Pulmonary artery endothelial cell (primary cell): ENCODE measurements at regions not wholly inside any gene's neighbourhood (a gene's known extent, or its start where the extent isn't known, plus 50 kb on each side); places are given as distances from the start of the nearest gene placed in this dataset.
"Not testable (repeated sequence)": the region's sequence is repeated elsewhere in the genome, so short reads cannot be mapped to it uniquely, and the experiment has no call there.

Source experiments
- DNase-seq: peaks from one replicate; pipeline ENCODE4 v3.0.0-alpha.2; 2011; ENCODE audit warnings: low read depth, low spot score

- DNase-seq = no peak
Measured at GRCh38 chr4:38504396-38504715, 159.6 kb upstream of the KLF3 start.

DNA sequence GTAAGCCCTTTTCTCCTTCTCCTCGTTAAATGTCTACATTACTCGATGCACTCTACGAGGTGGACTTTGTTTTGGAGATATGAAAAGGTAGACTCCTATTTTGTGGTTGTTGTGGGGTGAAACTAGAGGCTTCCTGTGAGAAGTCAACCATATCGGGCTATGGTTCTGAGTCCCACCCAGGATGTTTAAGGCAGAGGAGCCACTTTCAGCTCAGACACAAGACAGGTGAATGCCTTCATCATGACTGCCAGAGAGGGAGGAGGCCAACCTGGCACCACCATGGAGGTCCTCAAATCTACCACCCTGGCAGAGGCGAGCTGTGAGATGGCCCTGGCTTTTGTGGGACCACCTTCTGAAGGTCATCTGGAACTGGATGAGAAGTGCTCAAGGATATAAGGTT lies 154.4 kb upstream of the KLF3 start:
- no peak for DNase-seq

DNA sequence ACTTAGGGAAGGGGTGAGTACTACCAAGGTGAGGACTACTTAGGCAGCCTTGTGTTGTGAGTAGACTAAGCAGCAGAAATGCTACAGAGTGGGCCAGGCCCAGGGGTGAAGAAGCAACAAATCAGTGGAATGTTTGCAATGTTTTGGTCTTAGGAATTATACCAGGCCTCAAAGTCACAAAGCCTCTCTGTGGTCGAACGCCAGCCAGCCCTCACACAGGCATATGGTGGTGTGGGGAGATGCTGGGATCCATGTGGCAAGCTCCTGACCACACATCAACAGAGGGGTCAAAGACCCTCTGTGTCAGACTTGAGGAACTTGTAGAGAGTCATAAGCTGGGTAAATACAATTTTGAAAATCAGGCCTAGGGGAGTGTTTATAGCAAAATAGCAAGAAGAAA lies 153.8 kb upstream of the KLF3 start:
- DNase-seq = no peak

DNA sequence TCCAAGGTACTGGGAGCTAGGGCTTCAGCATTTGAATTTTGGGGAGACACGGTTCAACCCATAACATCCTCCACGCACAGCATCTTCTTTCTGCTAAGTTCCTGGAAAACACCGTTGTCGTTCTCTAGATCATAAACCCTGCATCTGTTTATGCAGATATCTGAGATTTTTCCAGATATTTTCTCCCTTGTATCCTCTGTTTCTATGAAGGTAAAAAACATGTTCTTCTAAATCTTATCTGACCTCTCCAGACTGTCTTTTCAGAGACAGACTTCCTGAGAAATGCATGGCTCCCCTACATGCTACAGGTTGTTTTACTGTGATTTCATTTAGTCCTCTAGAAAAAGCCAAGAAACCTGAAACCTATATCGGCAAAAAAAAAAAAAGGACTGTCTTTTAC lies 152.3 kb upstream of the KLF3 start:
- DNase-seq = no peak

GRCh38 chr4:38512840-38513239 lies 151.2 kb upstream of the KLF3 start:
- DNase-seq = no peak

DNA sequence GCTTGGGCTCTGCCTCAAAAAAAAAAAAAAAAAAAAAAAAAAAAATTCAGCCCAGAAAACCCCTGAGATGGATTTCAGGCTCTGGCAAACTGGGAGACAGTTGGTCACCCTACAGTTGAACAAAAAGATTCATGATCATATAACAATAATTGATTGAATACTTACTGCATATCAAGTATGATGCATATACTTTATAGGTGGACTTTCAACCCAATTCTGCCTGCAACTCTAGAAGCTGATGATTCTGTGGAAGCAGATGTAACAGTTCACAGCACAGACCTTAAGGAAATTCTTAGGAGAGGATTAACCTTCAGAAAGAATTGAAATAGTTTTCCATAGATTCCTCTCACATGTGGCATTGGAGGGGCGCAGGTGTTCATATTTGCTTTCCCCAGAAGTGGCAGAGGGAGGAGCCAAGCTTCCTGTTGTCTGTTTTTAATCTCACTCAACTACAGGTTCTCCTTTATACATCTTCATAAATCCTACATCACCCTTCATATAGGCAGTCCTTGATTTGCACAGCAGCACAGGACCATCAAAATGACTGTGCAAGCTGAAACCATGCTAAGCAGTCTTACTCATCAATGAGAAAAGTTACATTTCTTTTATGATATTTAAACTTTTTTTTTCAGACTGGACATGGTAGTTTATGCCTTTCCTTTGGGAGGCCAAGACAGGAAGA lies 149.4 kb upstream of the KLF3 start:
- no peak for DNase-seq

- DNase-seq = no peak
Measured at GRCh38 chr4:38516190-38516589, 147.8 kb upstream of the KLF3 start.

GRCh38 chr4:38519666-38520065 lies 144.3 kb upstream of the KLF3 start:
- DNase-seq = no peak

- DNase-seq = no peak
Measured at GRCh38 chr4:38523054-38523453, 140.9 kb upstream of the KLF3 start.

- no peak for DNase-seq
Measured at GRCh38 chr4:38523524-38524448, 140.2 kb upstream of the KLF3 start.

GRCh38 chr4:38526412-38526811 lies 137.6 kb upstream of the KLF3 start:
- DNase-seq = no peak

- no peak for DNase-seq
Measured at GRCh38 chr4:38529189-38530115, 134.5 kb upstream of the KLF3 start.

- no peak for DNase-seq
Measured at GRCh38 chr4:38530486-38530885, 133.5 kb upstream of the KLF3 start.

DNA sequence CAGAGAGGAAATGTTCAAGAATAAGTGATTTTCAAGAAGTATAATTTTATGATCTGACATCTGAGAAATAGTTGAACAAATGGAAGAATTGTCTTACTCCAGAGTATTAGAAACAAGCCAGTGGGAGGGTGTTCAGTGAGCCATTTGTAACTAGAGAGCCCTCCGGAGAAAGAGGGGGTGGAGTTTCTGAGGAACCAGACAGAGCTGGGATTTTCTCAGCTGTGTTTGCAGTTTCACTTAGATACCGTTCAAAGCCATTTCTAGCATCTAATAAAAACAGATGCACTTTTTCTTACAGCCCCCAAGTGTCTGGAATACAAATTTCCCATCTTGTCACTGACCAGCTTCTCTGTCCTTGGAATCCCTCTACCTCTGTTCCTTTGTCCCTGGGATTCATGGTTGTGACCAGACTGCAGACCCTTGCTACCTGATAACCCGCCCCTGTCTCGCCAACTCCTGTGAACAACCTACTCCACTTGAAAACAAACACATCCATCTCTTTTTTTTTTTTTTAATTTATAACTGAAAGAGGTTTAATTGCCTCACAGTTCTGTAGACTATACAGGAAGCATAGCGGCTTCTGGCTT lies 132.8 kb upstream of the KLF3 start:
- DNase-seq = no peak

DNA sequence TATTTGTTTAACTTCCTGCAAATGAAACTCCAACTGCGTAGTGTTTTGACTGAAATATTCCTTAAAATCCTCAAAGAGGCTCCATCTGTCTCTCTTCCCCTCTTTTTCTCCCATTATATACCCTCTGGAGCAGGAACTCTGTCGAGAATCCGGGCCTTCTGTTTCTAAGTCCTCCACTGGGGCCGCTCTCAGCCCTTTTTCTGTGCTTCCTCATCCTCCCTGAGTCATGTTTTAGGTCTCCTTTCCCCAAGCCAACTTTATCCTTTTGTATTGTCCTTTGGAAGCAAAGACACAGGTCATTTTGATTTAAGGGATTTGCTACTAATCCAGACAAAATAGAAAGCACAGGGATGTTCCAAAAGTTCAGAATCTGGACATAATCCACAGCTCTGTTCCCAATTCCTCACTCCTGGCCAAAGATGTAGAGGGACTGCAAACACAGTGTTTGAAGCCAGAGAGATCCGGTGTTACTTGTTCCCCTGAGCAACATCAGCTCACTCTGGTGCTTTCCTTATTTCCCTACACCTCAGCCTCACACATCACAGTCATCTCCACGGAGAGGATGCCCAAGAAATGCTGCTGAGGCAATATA lies 131.0 kb upstream of the KLF3 start:
- DNase-seq = no peak

- DNase-seq = no peak
Measured at GRCh38 chr4:38534344-38535045, 129.5 kb upstream of the KLF3 start.

DNA sequence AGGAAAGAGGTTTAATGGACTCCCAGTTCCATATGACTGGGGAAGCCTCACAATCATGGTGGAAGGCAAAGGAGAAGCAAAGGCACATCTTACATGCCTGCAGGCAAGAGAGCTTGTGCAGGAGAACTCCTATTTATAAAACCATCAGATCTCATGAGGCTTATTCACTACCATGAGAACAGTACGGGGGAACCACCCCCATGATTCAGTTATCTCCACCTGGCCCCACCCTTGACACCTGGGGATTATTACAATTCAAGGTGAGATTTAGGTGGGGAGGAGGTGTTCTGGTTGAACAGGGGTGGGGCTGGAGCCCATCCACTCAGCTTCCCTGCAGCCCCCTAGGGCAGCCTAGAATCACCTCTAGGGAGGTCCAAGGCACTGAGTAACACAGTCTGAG lies 128.9 kb upstream of the KLF3 start:
- DNase-seq = not testable (repeated sequence)

DNA sequence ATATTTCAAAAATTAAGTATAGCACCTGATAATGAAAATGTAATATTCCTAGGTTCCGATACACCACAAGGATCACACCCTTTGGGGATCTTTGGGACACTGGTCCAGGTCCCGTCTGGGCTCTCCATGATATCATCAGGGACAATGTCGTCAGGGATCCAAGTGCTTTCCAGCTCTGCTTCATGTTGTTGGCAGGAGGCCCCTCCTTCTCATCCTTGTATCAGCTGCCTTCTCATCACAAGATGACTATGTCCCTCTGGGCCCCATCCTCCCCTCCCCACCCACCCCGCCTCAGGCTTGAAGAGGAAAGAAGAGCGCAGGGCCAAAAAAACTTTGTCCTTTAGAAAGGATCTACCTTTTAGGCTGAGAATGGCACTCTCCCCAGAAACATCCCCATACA lies 128.3 kb upstream of the KLF3 start:
- DNase-seq = no peak

DNA sequence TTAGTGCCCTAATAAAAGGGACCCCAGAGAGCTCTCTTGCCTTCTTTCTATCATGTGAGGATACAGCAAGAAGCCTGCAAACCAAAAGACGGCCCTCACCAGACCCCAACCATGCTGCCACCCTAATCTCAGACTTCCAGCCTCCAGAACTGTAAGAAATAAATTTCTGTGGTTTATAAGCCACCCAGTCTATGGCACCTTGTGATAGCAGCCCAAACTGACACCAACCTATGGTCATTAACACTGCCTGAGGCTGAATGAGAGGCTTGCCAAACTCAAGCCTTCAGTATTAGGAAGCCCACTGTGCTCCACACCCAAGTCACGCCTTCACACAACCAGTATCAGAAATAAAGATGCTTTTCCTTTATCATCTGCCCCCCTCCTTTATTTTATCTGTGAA lies 127.3 kb upstream of the KLF3 start:
- no peak for DNase-seq

GRCh38 chr4:38537666-38538065 lies 126.3 kb upstream of the KLF3 start:
- no peak for DNase-seq

GRCh38 chr4:38538517-38538916 lies 125.5 kb upstream of the KLF3 start:
- no peak for DNase-seq
